HG03558 (cell line): ENCODE measurements at regions not wholly inside any gene's neighbourhood (a gene's known extent, or its start where the extent isn't known, plus 50 kb on each side); places are given as distances from the start of the nearest gene placed in this dataset.

Source experiments
- ATAC-seq: cut with Tn5 transposase; IDR thresholded peaks from one replicate; pipeline ENCODE4 v1.9.1; 2021; ENCODE audit warnings: moderate number of reproducible peaks; ENCODE audit not compliant: unreplicated experiment; ENCODE audit errors: extremely low read depth

GRCh38 chr9:115249488-115249887 lies 131.5 kb upstream of the TNC start:
- ATAC-seq: no peak

DNA sequence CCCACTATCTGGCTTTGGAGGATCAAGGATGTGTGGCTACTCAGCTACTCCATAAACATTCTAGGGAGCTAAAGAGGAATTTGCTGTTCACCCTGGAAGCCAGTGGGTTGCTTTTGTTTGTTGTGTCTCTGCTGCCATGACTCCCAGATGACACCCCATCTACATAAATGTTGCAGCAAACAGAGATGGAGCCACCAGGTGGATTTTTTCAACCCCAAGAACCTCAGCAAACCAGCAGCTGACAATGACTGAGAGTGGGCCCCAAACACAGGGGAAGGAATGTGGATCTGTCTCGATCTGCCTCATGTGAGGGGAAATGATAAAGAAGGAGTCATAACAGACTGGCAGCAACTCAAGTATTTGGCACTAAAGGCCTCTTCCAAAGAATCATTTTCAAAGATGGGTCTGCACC lies 132.7 kb upstream of the TNC start:
- ATAC-seq: no peak

GRCh38 chr9:115254287-115255180 lies 136.6 kb upstream of the TNC start:
- no peak for ATAC-seq

- no peak for ATAC-seq
These were observed 143.7 kb upstream of the TNC start for GRCh38 chr9:115261656-115262081.

DNA sequence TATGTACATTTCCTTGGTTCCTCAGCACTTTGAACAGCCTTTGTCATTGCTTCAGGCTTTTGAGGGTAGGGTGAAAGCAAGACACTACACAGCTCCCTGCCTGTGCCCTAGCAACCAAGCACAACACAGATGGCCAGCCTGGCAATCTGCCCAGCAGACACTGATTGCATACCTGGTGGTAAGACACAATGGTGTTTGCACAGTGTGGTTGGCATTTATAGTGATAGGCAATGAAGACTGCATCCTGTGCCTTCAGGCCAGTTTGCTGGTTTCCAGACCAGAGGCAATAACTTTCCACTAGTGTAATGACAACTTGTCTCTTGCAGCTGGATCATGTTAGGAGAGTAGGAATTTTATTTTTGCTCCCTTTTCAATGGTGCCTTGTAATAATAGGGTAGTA lies 144.5 kb upstream of the TNC start:
- ATAC-seq: no peak

GRCh38 chr9:115262952-115263351 lies 145.0 kb upstream of the TNC start:
- ATAC-seq: no peak

- no peak for ATAC-seq
These were observed 145.6 kb upstream of the TNC start for GRCh38 chr9:115263371-115264075.

DNA sequence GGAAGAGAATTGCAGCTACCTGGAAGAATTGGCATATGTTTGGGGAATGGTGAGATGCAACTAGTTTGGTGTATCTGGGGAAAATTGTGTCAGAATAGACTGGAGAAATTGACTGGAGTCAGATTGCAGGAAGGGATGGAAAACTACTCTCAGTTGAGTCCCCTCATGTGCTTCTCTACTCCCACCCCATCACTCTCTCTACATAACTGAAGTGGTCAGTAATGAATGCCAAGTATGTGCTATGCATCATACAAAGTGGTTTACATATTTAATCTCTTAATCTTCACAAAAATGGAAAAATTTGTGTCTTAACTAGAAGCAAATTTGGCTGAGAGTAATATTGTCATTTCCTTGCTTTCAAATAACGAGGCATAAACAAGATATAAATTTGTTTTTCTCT lies 146.4 kb upstream of the TNC start:
- ATAC-seq: no peak

- no peak for ATAC-seq
These were observed 149.8 kb upstream of the TNC start for GRCh38 chr9:115267790-115268189.

DNA sequence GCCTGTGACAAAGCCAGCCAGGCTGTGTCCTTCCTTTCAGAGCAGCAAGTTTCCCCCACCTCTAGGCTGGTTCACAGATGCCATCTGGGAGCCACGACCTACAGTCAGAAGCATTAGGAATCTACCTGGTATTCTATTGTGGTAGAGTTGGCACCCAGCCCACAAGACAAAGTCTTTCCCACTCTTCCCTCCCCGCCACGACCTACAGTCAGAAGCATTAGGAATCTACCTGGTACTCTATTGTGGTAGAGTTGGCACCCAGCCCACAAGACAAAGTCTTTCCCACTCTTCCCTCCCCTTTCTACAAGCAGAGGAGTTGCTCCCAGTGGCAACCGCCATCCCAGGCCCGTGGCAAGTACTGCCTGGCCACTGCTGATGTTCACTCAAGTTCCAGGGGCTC lies 157.8 kb upstream of the TNC start:
- no peak for ATAC-seq

GRCh38 chr9:115276621-115277020 lies 158.7 kb upstream of the TNC start:
- ATAC-seq: no peak

GRCh38 chr9:115277301-115277700 lies 159.3 kb upstream of the TNC start:
- ATAC-seq: no peak

DNA sequence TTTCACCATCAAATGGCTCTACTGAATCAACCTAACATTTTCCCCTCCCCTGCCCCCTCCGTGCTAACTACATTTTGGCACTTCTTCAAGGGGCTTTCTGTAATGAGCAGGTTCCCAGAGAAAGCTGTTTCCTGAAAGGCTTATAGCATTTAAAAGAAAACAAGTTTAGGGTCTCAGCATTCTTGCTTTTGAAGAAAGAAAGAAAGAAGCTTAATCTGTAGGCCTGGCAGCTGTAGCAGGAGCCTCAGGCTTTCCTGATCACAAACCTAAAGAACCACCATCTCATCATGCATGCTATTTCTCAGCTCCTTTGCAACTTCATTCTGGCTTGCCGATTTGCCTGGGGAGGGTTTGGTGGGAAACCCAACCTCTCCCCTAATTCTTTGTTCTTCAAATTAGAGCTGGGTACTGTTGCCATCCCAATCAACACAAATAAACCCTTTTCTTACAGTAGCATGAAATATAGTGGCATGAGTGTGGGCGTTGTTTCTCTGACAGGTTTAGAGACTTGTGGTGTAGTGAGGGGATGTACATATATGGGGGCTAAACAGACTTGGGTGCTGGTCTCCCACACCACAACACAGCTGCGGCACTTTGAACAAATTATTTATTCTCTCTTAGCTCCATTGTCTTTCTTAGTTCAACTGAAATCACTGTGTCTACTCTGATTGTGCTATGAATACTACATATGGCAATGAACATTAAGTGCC lies 160.5 kb upstream of the TNC start:
- ATAC-seq: no peak

DNA sequence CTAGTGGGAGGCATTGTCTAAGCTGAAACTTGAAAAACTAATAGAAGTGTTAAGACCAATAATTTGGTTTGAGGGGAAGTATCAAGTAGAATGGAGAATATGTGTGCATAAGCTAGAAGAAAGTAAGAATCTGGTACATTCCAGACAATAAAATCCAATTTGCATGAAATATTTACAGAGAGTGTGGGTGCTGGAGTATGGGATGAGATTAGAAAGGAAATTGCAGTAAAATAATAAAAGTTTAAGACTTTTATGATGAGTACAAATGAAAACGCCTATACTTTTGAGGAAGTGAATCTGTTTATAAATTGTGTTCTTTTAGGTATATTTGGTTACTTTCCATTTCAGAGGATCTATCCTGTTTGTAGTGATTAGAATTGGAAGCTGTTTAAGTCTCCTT lies 165.4 kb upstream of the TNC start:
- ATAC-seq: no peak

- ATAC-seq: no peak
These were observed 167.9 kb upstream of the TNC start for GRCh38 chr9:115285836-115286235.

GRCh38 chr9:115286411-115286810 lies 168.5 kb upstream of the TNC start:
- ATAC-seq: no peak

DNA sequence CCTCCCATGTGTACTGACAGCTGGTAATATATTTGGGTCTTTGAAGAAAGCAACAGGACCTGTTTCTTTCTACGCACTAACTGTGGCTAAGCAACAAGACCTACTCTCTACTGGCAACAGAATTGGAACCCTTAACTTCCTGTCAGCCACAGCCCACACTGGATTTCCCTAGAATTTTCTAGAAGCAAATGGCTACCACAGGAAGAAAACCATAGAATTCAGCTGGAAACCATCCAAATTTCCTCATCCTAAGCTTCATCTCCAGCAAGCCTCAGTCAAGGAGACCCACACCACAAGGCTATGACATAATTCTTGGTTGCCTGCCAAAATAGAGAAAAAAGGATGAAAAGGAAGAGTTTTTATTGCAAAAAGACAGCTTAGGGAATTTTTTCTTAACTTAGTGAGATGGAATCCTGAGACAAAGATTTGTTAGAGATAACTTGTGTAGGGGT lies 171.8 kb upstream of the TNC start:
- no peak for ATAC-seq

GRCh38 chr9:115291841-115292240 lies 173.9 kb upstream of the TNC start:
- ATAC-seq: no peak

DNA sequence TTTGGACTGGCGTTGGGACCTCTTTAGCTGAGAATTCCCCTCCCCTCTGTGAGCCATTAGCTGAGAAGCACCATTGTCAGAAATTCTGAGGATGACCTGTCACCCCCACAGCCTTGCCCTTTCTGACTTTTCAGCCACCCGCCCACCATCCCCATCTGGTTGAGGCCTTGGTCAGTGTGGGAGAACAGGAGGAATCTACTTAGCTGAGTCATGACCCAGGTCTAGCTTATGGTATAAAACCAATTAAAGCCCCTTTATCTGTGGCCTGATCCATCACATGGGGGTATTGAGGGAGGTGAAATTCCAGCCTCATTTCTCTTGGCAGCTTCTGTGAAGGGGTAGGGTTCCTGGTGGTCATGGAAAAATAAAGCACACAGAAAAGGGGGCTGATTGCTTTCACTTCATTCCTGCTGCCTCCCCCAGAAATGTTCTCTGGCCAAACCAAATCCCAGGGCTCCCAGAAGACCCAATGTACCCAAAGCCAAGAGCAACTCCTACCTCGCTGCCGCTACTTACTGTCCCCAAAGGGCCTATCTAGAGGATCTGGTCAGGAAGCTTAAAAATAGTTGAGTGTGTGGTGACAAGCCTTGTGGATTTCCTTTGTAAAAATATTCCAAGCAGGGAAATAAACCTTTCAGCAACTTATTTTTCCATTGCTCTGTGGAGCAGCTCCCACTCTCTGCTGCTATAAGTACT lies 174.8 kb upstream of the TNC start:
- ATAC-seq: no peak

GRCh38 chr9:115295734-115296133 lies 177.8 kb upstream of the TNC start:
- ATAC-seq: no peak
